Suprapubic skin (tissue), 4 donors: ENCODE measurements at regions not wholly inside any gene's neighbourhood (a gene's known extent, or its start where the extent isn't known, plus 50 kb on each side); places are given as distances from the start of the nearest gene placed in this dataset.

Experiments
- DNase-seq, 2 donors: peaks; one replicate each; pipeline ENCODE4 v3.0.0-alpha.2; 2019; ENCODE audit warnings: low spot score in 2 of 2
- H3K27ac ChIP-seq: fragments of 200-600 bp; sonication (generic); one replicate; pipeline ENCODE4 v1.5.1; 2019
- H3K27me3 ChIP-seq: fragments of 200-600 bp; sonication (generic); one replicate; pipeline ENCODE4 v1.5.1; 2019
- H3K36me3 ChIP-seq: fragments of 200-600 bp; sonication (generic); one replicate; pipeline ENCODE4 v1.5.1; 2019
- H3K4me1 ChIP-seq: fragments of 200-600 bp; sonication (generic); one replicate; pipeline ENCODE4 v1.5.1; 2019
- H3K4me3 ChIP-seq: fragments of 200-600 bp; sonication (generic); one replicate; pipeline ENCODE4 v1.5.1; 2019; ENCODE audit warnings: mild to moderate bottlenecking
- H3K9me3 ChIP-seq: fragments of 200-600 bp; sonication (generic); one replicate; pipeline ENCODE4 v1.5.1; 2019
- EP300 ChIP-seq: sonication (generic); formaldehyde crosslinking; IDR thresholded peaks from one replicate; pipeline ENCODE4 v1.6.1; 2017; ENCODE audit warnings: antibody characterized with exemption
- POLR2A ChIP-seq, 2 donors: fragments of 450-650 bp; IDR thresholded peaks; one replicate each; pipeline ENCODE4 v1.6.1; 2017; ENCODE audit warnings: antibody characterized with exemption in 2 of 2, mild to moderate bottlenecking in 2 of 2, moderate library complexity in 2 of 2
- POLR2AphosphoS5 ChIP-seq, 3 donors: sonication (generic); formaldehyde crosslinking; IDR thresholded peaks; one replicate each; pipeline ENCODE4 v1.6.1; 2017; ENCODE audit warnings: antibody characterized with exemption in 3 of 3
- WGBS: methylation state at CpG from one replicate; pipeline ENCODE4 v1.1.5; 2018; 5-methylcytosine and 5-hydroxymethylcytosine counted together
- TF ChIP-seq, protein P1 (sequence below), 2 donors: fragments of 200-600 bp in 1 of 2; fragments of 450-650 bp in 1 of 2; sonication (generic) in 1 of 2; IDR thresholded peaks; one replicate each; pipeline ENCODE4 v1.5.1; 2016 to 2019; ENCODE audit warnings: antibody characterized with exemption in 2 of 2, mild to moderate bottlenecking in 1 of 2, moderate library complexity in 1 of 2

DNA sequence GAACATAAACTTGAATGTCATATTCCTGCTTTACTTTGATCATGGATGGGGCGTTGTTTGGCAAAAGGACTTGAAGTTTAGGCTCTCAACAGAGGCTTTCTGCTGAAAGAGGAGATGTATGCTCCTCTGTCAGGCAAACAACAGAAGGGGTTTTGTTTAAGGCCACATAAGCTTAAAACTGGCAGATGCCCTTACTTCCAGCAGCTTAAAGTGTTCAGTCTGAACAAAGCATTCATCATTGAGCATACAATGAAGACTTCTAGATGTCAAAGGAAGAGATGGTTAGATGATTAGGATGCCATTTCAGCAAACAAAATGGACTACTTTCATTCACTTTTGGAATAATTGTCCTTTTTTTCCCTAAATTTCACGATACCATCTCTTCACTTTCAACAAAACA, 484.5 kb downstream of the SLITRK6 start:
- TF ChIP-seq POLR2AphosphoS5 (IDR thresholded peaks at IDR 0.05) (no peak), POLR2A (IDR thresholded peaks at IDR 0.05) (no peak), EP300 (no peak)
- TF ChIP-seq, protein P1, sequence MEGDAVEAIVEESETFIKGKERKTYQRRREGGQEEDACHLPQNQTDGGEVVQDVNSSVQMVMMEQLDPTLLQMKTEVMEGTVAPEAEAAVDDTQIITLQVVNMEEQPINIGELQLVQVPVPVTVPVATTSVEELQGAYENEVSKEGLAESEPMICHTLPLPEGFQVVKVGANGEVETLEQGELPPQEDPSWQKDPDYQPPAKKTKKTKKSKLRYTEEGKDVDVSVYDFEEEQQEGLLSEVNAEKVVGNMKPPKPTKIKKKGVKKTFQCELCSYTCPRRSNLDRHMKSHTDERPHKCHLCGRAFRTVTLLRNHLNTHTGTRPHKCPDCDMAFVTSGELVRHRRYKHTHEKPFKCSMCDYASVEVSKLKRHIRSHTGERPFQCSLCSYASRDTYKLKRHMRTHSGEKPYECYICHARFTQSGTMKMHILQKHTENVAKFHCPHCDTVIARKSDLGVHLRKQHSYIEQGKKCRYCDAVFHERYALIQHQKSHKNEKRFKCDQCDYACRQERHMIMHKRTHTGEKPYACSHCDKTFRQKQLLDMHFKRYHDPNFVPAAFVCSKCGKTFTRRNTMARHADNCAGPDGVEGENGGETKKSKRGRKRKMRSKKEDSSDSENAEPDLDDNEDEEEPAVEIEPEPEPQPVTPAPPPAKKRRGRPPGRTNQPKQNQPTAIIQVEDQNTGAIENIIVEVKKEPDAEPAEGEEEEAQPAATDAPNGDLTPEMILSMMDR (IDR thresholded peaks at IDR 0.05): no peak
- no peaks in the 10 kb centered on the region for H3K36me3 ChIP-seq
- no peak overlapping the region for H3K27ac ChIP-seq
- H3K4me3 ChIP-seq: no peak overlapping the region
- no peaks in the 10 kb centered on the region for H3K27me3 ChIP-seq
- WGBS: 83% methylated on average over 2 of the region's 2 CpGs
- H3K4me1 ChIP-seq: peaks cover 8% of the 10 kb centered on the region
- no peaks in the 10 kb centered on the region for H3K9me3 ChIP-seq
- no peak for DNase-seq

DNA sequence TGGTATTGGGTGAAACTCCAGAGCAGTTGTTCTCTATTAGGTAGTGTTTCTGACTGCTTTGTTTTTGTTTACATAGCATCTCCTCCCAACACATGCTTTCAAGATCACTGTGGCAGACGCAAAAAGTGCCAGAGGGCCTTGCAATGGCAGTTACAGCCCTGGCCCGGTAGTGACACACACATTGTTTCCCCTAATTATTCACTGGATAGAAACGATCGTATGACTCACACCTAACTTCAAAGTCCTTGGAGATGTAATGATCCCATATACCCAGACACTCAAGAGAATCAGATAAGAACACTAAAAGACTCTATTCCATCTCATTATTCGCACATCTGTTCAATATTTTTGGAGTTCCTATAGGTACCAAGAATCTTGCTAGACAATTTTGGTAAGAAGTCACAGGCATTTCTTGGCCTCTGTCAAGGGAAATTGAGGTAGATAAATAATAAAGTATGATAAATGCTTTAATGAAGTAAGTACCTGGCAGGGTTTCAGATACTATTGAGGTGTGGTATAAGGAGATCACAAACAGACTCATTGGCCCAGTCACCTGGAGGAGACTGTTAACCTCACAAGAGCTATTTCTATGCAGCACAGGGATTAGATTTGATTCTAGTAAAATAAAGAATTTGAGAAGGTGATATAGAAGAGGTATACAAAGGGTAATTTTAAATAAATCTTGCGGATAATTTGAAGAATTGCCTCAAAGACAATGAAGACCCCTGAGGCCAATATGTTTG, 485.3 kb downstream of the SLITRK6 start:
- Histone ChIP-seq H3K27ac (no peak overlapping the region), H3K36me3 (no peaks in the 10 kb centered on the region), H3K9me3 (no peaks in the 10 kb centered on the region), H3K27me3 (no peaks in the 10 kb centered on the region), H3K4me1 (peaks cover 8% of the 10 kb centered on the region), H3K4me3 (no peak overlapping the region)
- no peak for DNase-seq
- 36% methylated on average over 6 of the region's 6 CpGs for WGBS
- TF ChIP-seq POLR2A (IDR thresholded peaks at IDR 0.05): no peak
- no peak for TF ChIP-seq EP300
- no peak for TF ChIP-seq POLR2AphosphoS5 (IDR thresholded peaks at IDR 0.05)
- TF ChIP-seq, protein P1 (IDR thresholded peaks at IDR 0.05): no peak

DNA sequence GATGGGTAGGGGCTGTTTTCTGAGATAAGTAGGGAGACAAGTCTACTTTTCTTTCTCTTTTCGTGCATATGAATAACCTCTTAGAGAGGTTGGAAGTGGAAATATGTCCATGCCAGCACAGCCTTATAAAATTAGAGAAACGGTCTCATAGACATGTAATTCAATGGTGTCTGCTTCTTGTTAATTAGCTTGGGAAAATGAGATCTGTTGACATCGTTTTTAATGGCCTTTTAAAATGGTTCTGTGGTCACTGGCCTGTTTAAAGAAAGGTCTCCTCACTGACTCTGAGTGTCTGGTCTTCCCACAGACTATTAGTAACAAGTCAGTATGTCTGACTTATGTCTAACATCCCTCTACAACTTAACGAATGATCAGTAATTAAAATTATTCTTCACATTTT, 487.1 kb downstream of the SLITRK6 start:
- H3K4me1 ChIP-seq: peaks cover 8% of the 10 kb centered on the region
- 71% methylated on average over 4 of the region's 4 CpGs for WGBS
- no peak overlapping the region for H3K27ac ChIP-seq
- no peak overlapping the region for H3K4me3 ChIP-seq
- no peaks in the 10 kb centered on the region for H3K9me3 ChIP-seq
- no peak for TF ChIP-seq EP300
- no peak for TF ChIP-seq POLR2AphosphoS5 (IDR thresholded peaks at IDR 0.05)
- no peak for TF ChIP-seq POLR2A (IDR thresholded peaks at IDR 0.05)
- TF ChIP-seq, protein P1 (IDR thresholded peaks at IDR 0.05): no peak
- no peak for DNase-seq
- H3K36me3 ChIP-seq: no peaks in the 10 kb centered on the region
- H3K27me3 ChIP-seq: no peaks in the 10 kb centered on the region

DNA sequence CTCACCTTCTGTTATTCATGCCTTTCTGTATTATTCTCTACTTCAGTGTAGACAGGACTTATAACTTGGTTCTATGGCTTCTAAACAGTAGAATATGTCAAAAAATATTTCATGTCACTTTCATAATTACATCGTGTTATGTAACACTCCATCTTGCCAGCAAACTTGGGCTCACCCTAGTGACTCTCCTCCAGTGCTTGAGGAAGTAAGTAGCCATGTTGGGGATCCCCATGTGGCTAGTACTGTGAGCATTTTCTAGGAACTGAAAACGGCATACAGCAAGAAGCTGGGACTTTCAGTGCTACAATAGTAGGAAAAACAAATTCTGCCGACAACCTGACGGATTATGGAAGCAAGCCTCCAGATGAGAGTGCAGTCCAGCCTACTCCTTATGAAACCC, 495.6 kb downstream of the SLITRK6 start:
- Histone ChIP-seq H3K27ac (no peak overlapping the region), H3K9me3 (no peaks in the 10 kb centered on the region), H3K36me3 (no peaks in the 10 kb centered on the region), H3K4me1 (no peaks in the 10 kb centered on the region), H3K4me3 (no peak overlapping the region), H3K27me3 (no peaks in the 10 kb centered on the region)
- DNase-seq: no peak
- TF ChIP-seq POLR2A (IDR thresholded peaks at IDR 0.05): no peak
- 55% methylated on average over 4 of the region's 4 CpGs for WGBS

DNA sequence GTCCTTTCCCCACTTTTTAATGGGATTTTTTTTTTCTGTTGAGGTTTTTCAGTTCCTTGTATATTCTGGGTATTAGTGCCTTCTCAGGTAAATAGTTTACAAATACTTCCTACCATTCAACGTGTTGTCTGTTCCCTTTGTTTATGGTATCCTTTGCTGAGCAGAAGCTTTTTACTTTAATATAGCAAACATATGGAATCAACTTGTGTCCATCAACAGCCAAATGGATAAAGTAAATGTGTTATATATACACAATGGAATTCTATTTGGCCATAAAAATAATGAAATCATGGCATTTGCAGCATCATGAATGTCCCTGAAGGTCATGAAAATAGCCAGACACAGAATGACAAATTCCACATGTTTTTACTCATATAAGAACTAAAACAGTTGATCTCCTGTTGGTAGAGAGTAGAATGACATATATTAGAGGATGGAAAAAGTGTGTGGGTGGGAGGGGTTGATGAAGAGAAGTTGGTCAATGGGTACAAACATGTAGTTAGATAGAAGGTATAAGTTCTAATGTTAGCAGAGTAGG, 500.8 kb downstream of the SLITRK6 start:
- Histone ChIP-seq H3K27ac (no peak overlapping the region), H3K36me3 (no peaks in the 10 kb centered on the region), H3K4me3 (no peak overlapping the region), H3K9me3 (no peaks in the 10 kb centered on the region), H3K4me1 (no peaks in the 10 kb centered on the region), H3K27me3 (no peaks in the 10 kb centered on the region)
- WGBS: 67% methylated on average over 1 of the region's 1 CpG
- no peak for DNase-seq
- TF ChIP-seq POLR2A (IDR thresholded peaks at IDR 0.05): no peak
- TF ChIP-seq, protein P1 (IDR thresholded peaks at IDR 0.05): no peak
- no peak for TF ChIP-seq EP300
- TF ChIP-seq POLR2AphosphoS5 (IDR thresholded peaks at IDR 0.05): no peak
